Loucy (cell line): ENCODE measurements at regions not wholly inside any gene's neighbourhood (a gene's known extent, or its start where the extent isn't known, plus 50 kb on each side); places are given as distances from the start of the nearest gene placed in this dataset.

Source experiments
- H2AFZ ChIP-seq: fragments of 200-600 bp; sonication (generic); 2 replicates; pipeline ENCODE4 v1.6.0; 2016; ENCODE audit warnings: antibody characterized with exemption, mild to moderate bottlenecking, low read length, moderate library complexity
- H3F3A ChIP-seq: fragments of 200-600 bp; 2 replicates; pipeline ENCODE4 v1.6.0; 2016; ENCODE audit warnings: antibody characterized with exemption, low read depth, mild to moderate bottlenecking
- H3K27me3 ChIP-seq: fragments of 200-600 bp; sonication (generic); 2 replicates; pipeline ENCODE4 v1.6.1; 2014; ENCODE audit warnings: low read length, mild to moderate bottlenecking; ENCODE audit not compliant: insufficient read depth, poor library complexity, severe bottlenecking
- H3K36me3 ChIP-seq: fragments of 200-600 bp; sonication (generic); 2 replicates; pipeline ENCODE4 v1.6.1; 2016; ENCODE audit warnings: low read length; ENCODE audit not compliant: insufficient read depth
- H3K4me1 ChIP-seq: fragments of 200-600 bp; sonication (generic); 2 replicates; pipeline ENCODE4 v1.5.1; 2014; ENCODE audit warnings: low read length, mild to moderate bottlenecking; ENCODE audit not compliant: insufficient read depth, poor library complexity, severe bottlenecking
- H3K4me2 ChIP-seq: fragments of 200-600 bp; sonication (generic); 2 replicates; pipeline ENCODE4 v1.6.0; 2014; ENCODE audit warnings: antibody characterized with exemption, low read length, low read depth, mild to moderate bottlenecking; ENCODE audit not compliant: poor library complexity, severe bottlenecking
- H3K4me3 ChIP-seq: fragments of 200-600 bp; sonication (generic); 2 replicates; pipeline ENCODE4 v1.5.1; 2014; ENCODE audit warnings: low read length, mild to moderate bottlenecking, mixed read lengths; ENCODE audit not compliant: poor library complexity, severe bottlenecking
- H3K79me2 ChIP-seq: fragments of 200-600 bp; sonication (generic); 2 replicates; pipeline ENCODE4 v1.6.1; 2014; ENCODE audit warnings: low read length; ENCODE audit not compliant: insufficient read depth
- H3K9ac ChIP-seq: fragments of 200-600 bp; sonication (generic); 2 replicates; pipeline ENCODE4 v1.6.0; 2014; ENCODE audit warnings: mild to moderate bottlenecking, low read depth, low read length, moderate library complexity; ENCODE audit not compliant: poor library complexity, severe bottlenecking
- H3K9me2 ChIP-seq: fragments of 200-600 bp; sonication (generic); replicated peaks from 2 replicates; pipeline ENCODE4 v1.6.1; 2016; ENCODE audit warnings: low read depth, low read length, mixed read lengths
- H3K9me3 ChIP-seq: fragments of 200-600 bp; sonication (generic); 2 replicates; pipeline ENCODE4 v1.6.1; 2014; ENCODE audit warnings: mild to moderate bottlenecking, antibody characterized with exemption, low read length, low read depth; ENCODE audit not compliant: insufficient read depth
- H4K20me1 ChIP-seq: fragments of 200-600 bp; sonication (generic); 2 replicates; pipeline ENCODE4 v1.6.0; 2014; ENCODE audit warnings: antibody characterized with exemption, low read length, mild to moderate bottlenecking; ENCODE audit not compliant: insufficient read depth, poor library complexity, severe bottlenecking
- EZH2phosphoT487 ChIP-seq: fragments of 200-600 bp; IDR thresholded peaks from 2 replicates; pipeline ENCODE4 v1.6.1; 2018; ENCODE audit warnings: antibody characterized with exemption, mild to moderate bottlenecking, moderate library complexity, borderline replicate concordance
- TF ChIP-seq, protein P1 (sequence below): fragments of 200-600 bp; sonication (generic); conservative IDR thresholded peaks from 2 replicates; pipeline ENCODE4 v1.5.1; 2014; ENCODE audit warnings: mild to moderate bottlenecking, antibody characterized with exemption, low read length

DNA sequence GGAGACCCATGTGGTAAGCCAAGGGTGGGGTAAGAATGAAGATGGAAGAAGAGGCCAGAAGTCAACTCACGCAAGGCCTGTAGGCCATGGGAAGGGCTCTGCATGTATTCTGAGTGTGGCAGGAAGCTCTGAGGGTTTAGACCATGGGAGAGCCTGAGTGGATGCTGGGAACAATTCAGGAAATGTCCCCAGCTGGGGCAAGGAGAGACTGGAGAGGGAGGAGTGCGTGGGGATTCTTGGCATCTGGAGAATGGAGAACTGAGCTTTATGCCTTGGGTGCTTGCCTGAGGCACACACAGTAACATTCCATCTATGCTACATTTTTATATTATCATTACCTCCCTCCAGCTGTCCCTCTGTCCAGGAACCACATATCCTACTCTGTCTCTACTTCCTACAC lies 50.4 kb upstream of the CD82 start:
- no peak overlapping the region for H3K4me2 ChIP-seq
- H3K4me3 ChIP-seq, result no peak overlapping the region
- H3K9me2 ChIP-seq, result no peaks in the 10 kb centered on the region
- H4K20me1 ChIP-seq, result no peaks in the 10 kb centered on the region
- no peak overlapping the region for H3K9ac ChIP-seq
- H3K9me3 ChIP-seq, result no peaks in the 10 kb centered on the region
- H3K36me3 ChIP-seq, result no peaks in the 10 kb centered on the region
- no peak overlapping the region for H2AFZ ChIP-seq
- TF ChIP-seq, protein P1, sequence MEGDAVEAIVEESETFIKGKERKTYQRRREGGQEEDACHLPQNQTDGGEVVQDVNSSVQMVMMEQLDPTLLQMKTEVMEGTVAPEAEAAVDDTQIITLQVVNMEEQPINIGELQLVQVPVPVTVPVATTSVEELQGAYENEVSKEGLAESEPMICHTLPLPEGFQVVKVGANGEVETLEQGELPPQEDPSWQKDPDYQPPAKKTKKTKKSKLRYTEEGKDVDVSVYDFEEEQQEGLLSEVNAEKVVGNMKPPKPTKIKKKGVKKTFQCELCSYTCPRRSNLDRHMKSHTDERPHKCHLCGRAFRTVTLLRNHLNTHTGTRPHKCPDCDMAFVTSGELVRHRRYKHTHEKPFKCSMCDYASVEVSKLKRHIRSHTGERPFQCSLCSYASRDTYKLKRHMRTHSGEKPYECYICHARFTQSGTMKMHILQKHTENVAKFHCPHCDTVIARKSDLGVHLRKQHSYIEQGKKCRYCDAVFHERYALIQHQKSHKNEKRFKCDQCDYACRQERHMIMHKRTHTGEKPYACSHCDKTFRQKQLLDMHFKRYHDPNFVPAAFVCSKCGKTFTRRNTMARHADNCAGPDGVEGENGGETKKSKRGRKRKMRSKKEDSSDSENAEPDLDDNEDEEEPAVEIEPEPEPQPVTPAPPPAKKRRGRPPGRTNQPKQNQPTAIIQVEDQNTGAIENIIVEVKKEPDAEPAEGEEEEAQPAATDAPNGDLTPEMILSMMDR, result no peak
- no peak for TF ChIP-seq EZH2phosphoT487
- no peaks in the 10 kb centered on the region for H3F3A ChIP-seq
- H3K4me1 ChIP-seq, result no peaks in the 10 kb centered on the region
- no peaks in the 10 kb centered on the region for H3K79me2 ChIP-seq
- H3K27me3 ChIP-seq, result no peaks in the 10 kb centered on the region
